Right lobe of liver (tissue), 6 donors: ENCODE measurements at regions not wholly inside any gene's neighbourhood (a gene's known extent, or its start where the extent isn't known, plus 50 kb on each side); places are given as distances from the start of the nearest gene placed in this dataset.
"Not testable (repeated sequence)": the region's sequence is repeated elsewhere in the genome, so short reads cannot be mapped to it uniquely, and the experiment has no call there.

Experiments used
- ATAC-seq, 4 donors: fragments of 200-7000 bp; cut with Tn5 transposase; one replicate each; pipeline ENCODE4 v1.9.1; 2020; ENCODE audit warnings: mild to moderate bottlenecking in 4 of 4, moderate library complexity in 4 of 4
- DNase-seq, 3 donors: peaks; one replicate each; pipeline ENCODE4 v3.0.0-alpha.2; 2020
- H3K27ac ChIP-seq, 3 donors: fragments of 200-600 bp; one replicate each; pipeline ENCODE4 v1.8.0; 2022
- H3K27me3 ChIP-seq, 2 donors: fragments of 200-600 bp; one replicate each; pipeline ENCODE4 v1.8.0; 2022
- H3K36me3 ChIP-seq, 4 donors: fragments of 200-600 bp; sonication (generic) in 1 of 4; one replicate each; pipeline versions ENCODE4 v1.5.1 to v1.8.0; 2017 to 2022; ENCODE audit warnings: control low read depth in 1 of 4
- H3K4me1 ChIP-seq, 4 donors: fragments of 200-600 bp; sonication (generic) in 1 of 4; one replicate each; pipeline versions ENCODE4 v1.5.1 to v1.8.0; 2017 to 2022; ENCODE audit warnings: control low read depth in 1 of 4
- H3K4me3 ChIP-seq, 3 donors: fragments of 200-600 bp; one replicate each; pipeline ENCODE4 v1.8.0; 2022
- H3K9me3 ChIP-seq, 4 donors: fragments of 200-600 bp; sonication (generic) in 1 of 4; one replicate each; pipeline versions ENCODE4 v1.5.1 to v1.8.0; 2017 to 2022; ENCODE audit warnings: control low read depth in 1 of 4
- CTCF ChIP-seq, 4 donors: fragments of 200-600 bp in 3 of 4; fragments of 450-650 bp in 1 of 4; IDR thresholded peaks; one replicate each; pipeline versions ENCODE4 v1.5.1 to v1.8.0; 2016 to 2022; ENCODE audit warnings: antibody characterized with exemption in 4 of 4, mild to moderate bottlenecking in 2 of 4
- POLR2A ChIP-seq: fragments of 450-650 bp; IDR thresholded peaks from one replicate; pipeline ENCODE4 v1.6.1; 2017; ENCODE audit warnings: antibody characterized with exemption, mild to moderate bottlenecking
- WGBS: methylation state at CpG from one replicate; pipeline ENCODE4 v1.1.6; 2018; ENCODE audit warnings: low coverage, low lambda C conversion rate; ENCODE audit not compliant: insufficient coverage; ENCODE audit errors: missing lambda C conversion rate; 5-methylcytosine and 5-hydroxymethylcytosine counted together
- intact Hi-C, 2 donors: fragments of 100-400 bp; cut with DNase I; formaldehyde crosslinking; loops; one replicate each; pipeline versions ENCODE4 v1.11.2 to v1.14.1; 2022
- donor health status: DM: no; HTN: yes; CAD: no.
- donor health status: DM: no; HTN: no; CAD: no.
- donor health status: DM: no; HTN: no; CAD: no.
- donor health status: DM: no; HTN: yes; CAD: no.
- donor health status: DM: no; HTN: yes; CAD: no.

DNA sequence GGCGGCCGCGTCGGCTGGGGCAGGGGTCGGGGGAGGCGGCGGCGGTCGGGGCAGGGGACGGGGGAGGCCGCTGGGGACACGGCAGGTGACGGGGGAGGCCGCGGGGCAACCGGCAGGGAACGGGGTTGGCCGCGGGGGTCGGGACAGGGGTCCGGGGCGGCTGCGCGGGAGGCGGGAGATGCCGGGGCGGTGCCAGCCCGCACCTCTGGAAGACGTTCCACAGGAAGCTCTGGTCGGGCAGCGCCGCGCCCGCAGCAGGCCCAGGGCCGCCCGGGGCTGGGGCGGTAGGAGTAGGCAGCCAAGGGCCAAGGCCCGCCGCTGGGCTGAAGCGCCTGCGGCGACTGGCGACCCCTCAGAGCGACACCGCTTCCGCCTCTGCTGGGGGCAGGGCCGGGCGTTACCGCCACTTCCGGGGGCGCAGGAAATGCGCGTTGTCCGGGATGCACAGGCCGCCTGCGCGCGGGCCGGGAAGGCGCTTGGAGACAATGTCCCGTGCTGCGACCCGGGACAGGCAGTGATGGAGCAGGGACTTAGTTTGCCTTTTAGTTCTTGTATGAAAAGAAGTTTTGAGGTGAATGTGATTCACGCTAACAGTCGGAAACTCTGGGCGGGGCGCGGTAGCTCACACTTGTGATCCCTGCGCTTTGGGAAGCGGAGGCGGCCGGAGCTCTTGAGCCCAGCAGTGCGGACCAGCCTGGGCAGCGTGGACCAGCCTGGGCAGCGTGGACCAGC lies 110.0 kb upstream of the LPCAT1 start:
- no peaks in the 10 kb centered on the region for H3K27me3 ChIP-seq
- peak; percentile 96 to 99 (median 99) for ATAC-seq
- H3K4me3 ChIP-seq: peak overlapping the region; percentile 70 to 90 (median 90)
- no peaks in the 10 kb centered on the region for H3K4me1 ChIP-seq
- intact Hi-C loops: no loop called here
- DNase-seq: peak; percentile 83 to 92 (median 90)
- WGBS: 3% methylated on average over 10 of the region's 75 CpGs
- no peak for TF ChIP-seq CTCF (IDR thresholded peaks at IDR 0.05)
- TF ChIP-seq POLR2A: peak; percentile 78
- no peaks in the 10 kb centered on the region for H3K36me3 ChIP-seq
- H3K9me3 ChIP-seq: no peaks in the 10 kb centered on the region
- peak overlapping the region; percentile 74 to 83 (median 74) for H3K27ac ChIP-seq

DNA sequence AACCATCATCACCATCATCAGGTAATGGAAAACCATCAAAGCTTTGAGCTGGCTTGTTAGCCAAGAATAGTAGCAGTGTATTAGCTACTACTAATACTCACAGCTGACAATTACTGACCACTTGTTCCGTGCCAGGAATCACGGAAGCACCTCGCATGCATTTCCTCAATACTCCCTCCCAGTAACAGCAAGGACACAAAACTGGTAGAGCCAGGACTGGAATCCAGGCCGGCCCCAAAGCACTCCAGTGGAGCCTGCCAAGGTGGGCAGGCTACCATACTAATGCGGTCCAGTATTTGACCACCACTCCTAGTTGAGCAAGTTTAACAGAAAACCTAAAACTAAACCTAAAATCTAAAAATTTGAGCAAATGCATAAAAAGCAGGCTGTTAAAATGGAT lies 107.2 kb upstream of the LPCAT1 start:
- H3K36me3 ChIP-seq, H3K4me3 ChIP-seq, DNase-seq, H3K4me1 ChIP-seq, H3K27me3 ChIP-seq, ATAC-seq, H3K27ac ChIP-seq, H3K9me3 ChIP-seq, intact Hi-C loops: not testable (repeated sequence)
- 86% methylated on average over 2 of the region's 5 CpGs for WGBS

DNA sequence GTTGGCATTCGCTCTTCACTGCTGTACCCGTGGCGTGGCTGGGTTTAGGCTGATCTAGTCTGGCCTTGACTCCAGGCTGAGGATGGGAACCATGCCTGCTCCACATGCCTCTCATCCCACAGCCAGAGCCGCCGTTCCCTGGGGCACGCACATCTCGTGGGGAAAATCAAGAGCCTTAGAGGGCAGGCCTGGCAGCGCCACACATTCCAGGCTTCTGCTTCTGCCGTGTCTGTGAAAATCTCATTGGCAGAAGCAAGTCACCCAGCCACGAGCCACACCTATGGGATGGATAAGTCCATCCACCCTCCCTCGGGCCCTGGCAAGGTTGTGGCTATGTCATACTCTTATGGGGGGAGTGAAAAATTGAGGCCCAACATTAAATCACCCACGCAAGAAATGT lies 102.6 kb upstream of the LPCAT1 start:
- H3K27me3 ChIP-seq, intact Hi-C loops, H3K27ac ChIP-seq, ATAC-seq, H3K4me1 ChIP-seq, H3K9me3 ChIP-seq, DNase-seq, H3K36me3 ChIP-seq, H3K4me3 ChIP-seq: not testable (repeated sequence)
- WGBS: 98% methylated on average over 9 of the region's 12 CpGs

- DNase-seq, H3K36me3 ChIP-seq, intact Hi-C loops, H3K27me3 ChIP-seq, H3K27ac ChIP-seq, H3K4me1 ChIP-seq, H3K4me3 ChIP-seq, H3K9me3 ChIP-seq, ATAC-seq: not testable (repeated sequence)
- WGBS: 80% methylated on average over 5 of the region's 14 CpGs
These were observed 95.8 kb upstream of the LPCAT1 start for GRCh38 chr5:1619531-1619930.

DNA sequence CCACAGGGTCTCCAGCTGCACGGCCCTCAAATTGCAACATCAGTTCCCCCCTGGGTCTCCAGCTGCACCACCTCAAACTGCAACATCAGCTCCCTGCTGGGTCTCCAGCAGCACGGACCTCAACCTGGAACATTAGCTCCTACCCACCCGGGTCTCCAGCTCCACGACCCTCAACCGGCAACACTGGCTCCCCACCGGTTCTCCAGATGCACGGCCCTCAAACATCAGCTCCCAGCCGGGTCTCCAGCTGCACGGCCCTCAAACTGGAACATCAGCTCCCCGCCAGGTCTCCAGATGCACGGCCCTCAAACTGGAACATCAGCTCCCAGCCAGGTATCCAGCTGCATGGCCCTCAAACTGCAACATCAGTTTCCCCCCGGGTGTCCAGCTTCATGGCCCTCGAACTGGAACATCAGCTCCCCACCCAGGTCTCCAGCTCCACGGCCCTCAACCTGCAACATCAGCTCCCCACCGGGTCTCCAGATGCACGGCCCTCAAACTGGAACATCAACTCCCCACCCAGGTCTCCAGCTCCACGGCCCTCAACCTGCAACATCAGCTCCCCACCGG lies 94.6 kb upstream of the LPCAT1 start:
- H3K36me3 ChIP-seq, DNase-seq, H3K9me3 ChIP-seq, H3K4me3 ChIP-seq, ATAC-seq, intact Hi-C loops, H3K4me1 ChIP-seq, H3K27ac ChIP-seq, H3K27me3 ChIP-seq: not testable (repeated sequence)
- 55% methylated on average over 4 of the region's 18 CpGs for WGBS

DNA sequence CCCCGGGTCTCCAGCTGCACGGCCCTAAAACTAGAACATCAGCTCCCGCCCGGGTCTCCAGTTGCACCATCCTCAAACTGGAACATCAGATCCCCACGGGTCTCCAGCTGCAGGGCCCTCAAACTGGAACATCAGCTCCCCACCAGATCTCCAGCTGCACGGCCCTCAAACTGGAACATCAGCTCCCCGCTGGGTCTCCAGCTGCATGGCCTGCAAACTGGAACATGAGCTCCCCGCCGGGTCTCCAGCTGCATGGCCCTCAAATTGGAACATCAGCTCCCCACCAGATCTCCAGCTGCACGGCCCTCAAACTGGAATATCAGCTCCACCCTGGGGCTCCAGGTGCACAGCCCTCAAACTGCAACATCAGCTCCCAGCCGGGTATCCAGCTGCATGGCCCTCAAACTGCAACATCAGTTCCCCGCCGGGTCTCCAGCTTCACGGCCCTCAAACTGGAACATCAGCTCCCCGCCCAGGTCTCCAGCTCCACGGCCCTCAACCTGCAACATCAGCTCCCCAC lies 93.5 kb upstream of the LPCAT1 start:
- ATAC-seq, H3K36me3 ChIP-seq, DNase-seq, H3K4me3 ChIP-seq, H3K27ac ChIP-seq, intact Hi-C loops, H3K9me3 ChIP-seq, H3K27me3 ChIP-seq, H3K4me1 ChIP-seq: not testable (repeated sequence)
- no CpG with 5 or more reads among the region's 16 CpGs for WGBS

- H3K27ac ChIP-seq, H3K36me3 ChIP-seq, H3K4me3 ChIP-seq, DNase-seq, H3K4me1 ChIP-seq, intact Hi-C loops, H3K27me3 ChIP-seq, H3K9me3 ChIP-seq, ATAC-seq: not testable (repeated sequence)
- 91% methylated on average over 9 of the region's 13 CpGs for WGBS
These were observed 89.8 kb upstream of the LPCAT1 start for GRCh38 chr5:1613515-1613914.

GRCh38 chr5:1610526-1610925 lies 86.8 kb upstream of the LPCAT1 start:
- H3K27me3 ChIP-seq, H3K27ac ChIP-seq, H3K9me3 ChIP-seq, H3K4me1 ChIP-seq, H3K4me3 ChIP-seq, intact Hi-C loops, H3K36me3 ChIP-seq, ATAC-seq, DNase-seq: not testable (repeated sequence)
- 95% methylated on average over 7 of the region's 16 CpGs for WGBS

DNA sequence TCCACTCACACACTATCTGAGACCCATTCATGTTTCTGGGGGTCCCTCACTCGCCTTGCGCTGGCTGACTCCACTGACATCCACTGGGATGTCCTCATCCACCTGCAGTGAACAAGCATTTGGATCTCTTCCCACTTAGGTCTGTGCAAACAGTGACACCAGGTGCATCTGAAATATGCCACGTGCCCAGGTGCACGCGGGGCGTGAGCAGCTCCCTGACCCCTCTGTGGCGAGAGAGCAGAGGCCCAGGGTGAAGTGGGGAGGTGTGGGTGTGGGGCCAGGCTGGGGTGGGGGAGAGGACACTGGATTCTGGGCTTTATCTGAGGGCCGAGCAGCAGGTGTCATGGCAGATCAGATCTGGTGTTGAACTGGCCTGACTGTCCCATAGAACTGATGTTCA lies 85.4 kb upstream of the LPCAT1 start:
- 60% methylated on average over 7 of the region's 8 CpGs for WGBS
- H3K27me3 ChIP-seq, DNase-seq, intact Hi-C loops, H3K9me3 ChIP-seq, H3K27ac ChIP-seq, H3K4me1 ChIP-seq, H3K36me3 ChIP-seq, H3K4me3 ChIP-seq: not testable (repeated sequence)
- peak in 2 of 4 donors; percentile 37 to 53 for ATAC-seq

DNA sequence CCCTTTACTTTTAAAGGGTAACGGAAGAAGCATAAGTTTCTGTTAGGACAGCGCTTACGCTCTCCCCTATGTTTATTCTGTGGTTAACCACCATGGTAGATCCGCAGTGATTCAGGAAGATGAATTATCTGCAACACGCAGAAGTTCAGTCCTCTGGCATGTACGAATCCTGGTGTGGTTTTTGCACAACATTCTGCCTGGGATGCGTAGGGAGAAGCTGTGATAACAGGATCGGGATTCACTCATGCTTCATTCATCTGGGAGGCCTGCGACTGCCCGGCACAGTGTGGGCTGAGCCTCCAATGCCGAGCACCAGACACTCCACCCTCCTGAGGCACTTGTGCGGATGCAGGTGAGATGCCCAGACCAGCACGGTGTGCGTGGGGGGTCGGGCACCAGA lies 84.6 kb upstream of the LPCAT1 start:
- peak in 1 of 4 donors; percentile 30 for ATAC-seq

More for the DNA sequence above, 84.6 kb upstream of the LPCAT1 start:
- H3K27ac ChIP-seq, H3K27me3 ChIP-seq, H3K4me1 ChIP-seq, H3K4me3 ChIP-seq, intact Hi-C loops, DNase-seq, H3K36me3 ChIP-seq, H3K9me3 ChIP-seq: not testable (repeated sequence)
- WGBS: 67% methylated on average over 8 of the region's 15 CpGs
